Endodermal cell (in vitro differentiated cells): ENCODE measurements at regions not wholly inside any gene's neighbourhood (a gene's known extent, or its start where the extent isn't known, plus 50 kb on each side); places are given as distances from the start of the nearest gene placed in this dataset.

Experiments
- DNase-seq: peaks from one replicate; pipeline ENCODE4 v3.0.0-alpha.2; 2017
- H3K27ac ChIP-seq: 2 replicates; pipeline ENCODE4 v1.5.1; 2013; ENCODE audit warnings: mild to moderate bottlenecking, low read depth, low read length, moderate library complexity
- H3K27me3 ChIP-seq: 2 replicates; pipeline ENCODE4 v1.6.1; 2013; ENCODE audit warnings: mild to moderate bottlenecking, low read length, moderate library complexity; ENCODE audit not compliant: insufficient read depth, control insufficient read depth, poor library complexity, severe bottlenecking
- H3K36me3 ChIP-seq: 2 replicates; pipeline ENCODE4 v1.7.0; 2013; ENCODE audit warnings: mild to moderate bottlenecking, low read length, moderate library complexity; ENCODE audit not compliant: control insufficient read depth, insufficient read depth
- H3K4me1 ChIP-seq: one replicate; pipeline ENCODE4 v1.7.0; 2013; ENCODE audit warnings: low read length; ENCODE audit not compliant: control insufficient read depth, insufficient read depth
- H3K4me3 ChIP-seq: 2 replicates; pipeline ENCODE4 v1.5.1; 2013; ENCODE audit warnings: mild to moderate bottlenecking, low read length, moderate library complexity
- H3K9ac ChIP-seq: 2 replicates; pipeline ENCODE4 v1.6.1; 2013; ENCODE audit warnings: mild to moderate bottlenecking, low read length, moderate library complexity; ENCODE audit not compliant: poor library complexity, severe bottlenecking; ENCODE audit errors: extremely low read depth
- H3K9me3 ChIP-seq: 2 replicates; pipeline ENCODE4 v1.6.1; 2013; ENCODE audit warnings: mild to moderate bottlenecking, low read length, moderate library complexity; ENCODE audit not compliant: control insufficient read depth
- H3K27ac Mint-ChIP-seq: 2 replicates; pipeline ENCODE4 v1.8.0; 2020; ENCODE audit warnings: mixed read lengths
- H3K27me3 Mint-ChIP-seq: 2 replicates; pipeline ENCODE4 v1.8.0; 2021; ENCODE audit warnings: mild to moderate bottlenecking, mixed read lengths; ENCODE audit not compliant: insufficient read depth
- H3K36me3 Mint-ChIP-seq: 2 replicates; pipeline ENCODE4 v1.8.0; 2020; ENCODE audit warnings: low read depth, mixed read lengths
- H3K4me1 Mint-ChIP-seq: 2 replicates; pipeline ENCODE4 v1.8.0; 2020; ENCODE audit warnings: mixed read lengths
- H3K4me3 Mint-ChIP-seq: 2 replicates; pipeline ENCODE4 v1.8.0; 2020; ENCODE audit warnings: mild to moderate bottlenecking, moderate library complexity, mixed read lengths
- H3K9me3 Mint-ChIP-seq: 2 replicates; pipeline ENCODE4 v1.8.0; 2020; ENCODE audit warnings: mild to moderate bottlenecking, mixed read lengths
- WGBS, 2 experiments: methylation state at CpG; one replicate each; pipeline versions ENCODE4 v1.1.5 to v1.1.7; 2013; ENCODE audit warnings: missing lambda C conversion rate in 2 of 2, mixed read lengths in 1 of 2; ENCODE audit not compliant: insufficient coverage in 1 of 2, insufficient read length in 1 of 2; 5-methylcytosine and 5-hydroxymethylcytosine counted together
- TF ChIP-seq, protein P1 (sequence below): fragments of 200-600 bp; sonication (generic); conservative IDR thresholded peaks from 2 replicates; pipeline ENCODE4 v1.5.0; 2021; ENCODE audit warnings: antibody characterized with exemption, mild to moderate bottlenecking

- Mint-ChIP-seq H3K4me1 (peaks cover 8% of the 10 kb centered on the region), H3K36me3 (no peaks in the 10 kb centered on the region), H3K9me3 (peaks cover 3% of the 10 kb centered on the region), H3K4me3 (no peak overlapping the region), H3K27ac (no peak overlapping the region), H3K27me3 (peaks cover 4% of the 10 kb centered on the region)
- H3K36me3 ChIP-seq, result no peaks in the 10 kb centered on the region
- H3K4me3 ChIP-seq, result no peak overlapping the region
- H3K9me3 ChIP-seq, result peaks cover 16% of the 10 kb centered on the region
- H3K27me3 ChIP-seq, result no peaks in the 10 kb centered on the region
- WGBS, 2 experiments, result 67 to 94% methylated on average over 3 to 4 of the region's 4 CpGs
- H3K4me1 ChIP-seq, result no peaks in the 10 kb centered on the region
- no peak overlapping the region for H3K9ac ChIP-seq
- no peak for DNase-seq
- H3K27ac ChIP-seq, result no peak overlapping the region
- TF ChIP-seq, protein P1, sequence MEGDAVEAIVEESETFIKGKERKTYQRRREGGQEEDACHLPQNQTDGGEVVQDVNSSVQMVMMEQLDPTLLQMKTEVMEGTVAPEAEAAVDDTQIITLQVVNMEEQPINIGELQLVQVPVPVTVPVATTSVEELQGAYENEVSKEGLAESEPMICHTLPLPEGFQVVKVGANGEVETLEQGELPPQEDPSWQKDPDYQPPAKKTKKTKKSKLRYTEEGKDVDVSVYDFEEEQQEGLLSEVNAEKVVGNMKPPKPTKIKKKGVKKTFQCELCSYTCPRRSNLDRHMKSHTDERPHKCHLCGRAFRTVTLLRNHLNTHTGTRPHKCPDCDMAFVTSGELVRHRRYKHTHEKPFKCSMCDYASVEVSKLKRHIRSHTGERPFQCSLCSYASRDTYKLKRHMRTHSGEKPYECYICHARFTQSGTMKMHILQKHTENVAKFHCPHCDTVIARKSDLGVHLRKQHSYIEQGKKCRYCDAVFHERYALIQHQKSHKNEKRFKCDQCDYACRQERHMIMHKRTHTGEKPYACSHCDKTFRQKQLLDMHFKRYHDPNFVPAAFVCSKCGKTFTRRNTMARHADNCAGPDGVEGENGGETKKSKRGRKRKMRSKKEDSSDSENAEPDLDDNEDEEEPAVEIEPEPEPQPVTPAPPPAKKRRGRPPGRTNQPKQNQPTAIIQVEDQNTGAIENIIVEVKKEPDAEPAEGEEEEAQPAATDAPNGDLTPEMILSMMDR, result no peak
These were observed 113.3 kb upstream of the FAT3 start for GRCh38 chr11:92111287-92111686.

GRCh38 chr11:92109466-92109865, 115.2 kb upstream of the FAT3 start:
- Mint-ChIP-seq H3K27me3 (peaks cover 4% of the 10 kb centered on the region), H3K27ac (no peak overlapping the region), H3K4me3 (no peak overlapping the region), H3K9me3 (peaks cover 3% of the 10 kb centered on the region), H3K36me3 (no peaks in the 10 kb centered on the region), H3K4me1 (peaks cover 11% of the 10 kb centered on the region)
- no peaks in the 10 kb centered on the region for H3K4me1 ChIP-seq
- no peak overlapping the region for H3K4me3 ChIP-seq
- TF ChIP-seq, protein P1, result no peak
- peaks cover 15% of the 10 kb centered on the region for H3K9me3 ChIP-seq
- 50 to 87% methylated on average over 1 of the region's 1 CpG for WGBS, 2 experiments
- no peaks in the 10 kb centered on the region for H3K36me3 ChIP-seq
- no peak overlapping the region for H3K27ac ChIP-seq
- H3K27me3 ChIP-seq, result no peaks in the 10 kb centered on the region
- H3K9ac ChIP-seq, result no peak overlapping the region
- no peak for DNase-seq

DNA sequence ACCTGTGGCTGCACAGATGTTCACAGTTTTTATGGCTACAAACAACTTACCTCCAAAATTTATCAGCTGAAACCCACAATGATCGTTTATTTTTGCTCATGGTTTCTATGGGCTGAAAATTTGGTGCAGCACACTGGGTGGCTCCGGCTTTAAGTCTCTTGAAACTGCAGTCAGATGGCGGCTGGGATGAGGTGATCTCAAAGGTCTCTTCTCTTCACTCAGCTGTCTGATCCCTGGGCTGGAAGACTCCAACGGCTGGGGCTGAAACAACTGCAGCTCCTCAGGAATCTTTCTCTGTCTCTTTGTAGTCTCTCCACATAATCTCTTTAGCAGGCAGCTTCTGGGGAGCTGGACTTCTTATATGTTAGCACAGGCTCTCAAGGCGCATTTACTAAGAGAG, 117.3 kb upstream of the FAT3 start:
- DNase-seq, result peak; percentile 58
- 78 to 90% methylated on average over 5 of the region's 5 CpGs for WGBS, 2 experiments

More for the DNA sequence above, 117.3 kb upstream of the FAT3 start:
- no peaks in the 10 kb centered on the region for H3K36me3 Mint-ChIP-seq
- Histone ChIP-seq H3K36me3 (no peaks in the 10 kb centered on the region), H3K4me3 (no peak overlapping the region), H3K27me3 (no peaks in the 10 kb centered on the region), H3K9me3 (no peaks in the 10 kb centered on the region), H3K9ac (no peak overlapping the region), H3K27ac (no peak overlapping the region), H3K4me1 (no peaks in the 10 kb centered on the region)
- H3K4me3 Mint-ChIP-seq, result no peak overlapping the region
- H3K27me3 Mint-ChIP-seq, result peaks cover 4% of the 10 kb centered on the region
- peaks cover 15% of the 10 kb centered on the region for H3K4me1 Mint-ChIP-seq
- no peaks in the 10 kb centered on the region for H3K9me3 Mint-ChIP-seq
- no peak overlapping the region for H3K27ac Mint-ChIP-seq
- TF ChIP-seq, protein P1, result no peak
